Neural crest cell (in vitro differentiated cells): ENCODE measurements at regions not wholly inside any gene's neighbourhood (a gene's known extent, or its start where the extent isn't known, plus 50 kb on each side); places are given as distances from the start of the nearest gene placed in this dataset.

Source experiments
- DNase-seq: peaks from one replicate; pipeline ENCODE4 v3.0.0; 2021; ENCODE audit warnings: low read depth, mixed read lengths, low spot score
- H3K27ac Mint-ChIP-seq: one replicate; pipeline ENCODE4 v1.8.0; 2021; ENCODE audit warnings: mild to moderate bottlenecking, mixed read lengths; ENCODE audit not compliant: unreplicated experiment
- H3K27me3 Mint-ChIP-seq: 2 replicates; pipeline ENCODE4 v1.8.0; 2021; ENCODE audit warnings: low read depth, mild to moderate bottlenecking, mixed read lengths
- H3K36me3 Mint-ChIP-seq: 2 replicates; pipeline ENCODE4 v1.8.0; 2021; ENCODE audit warnings: low read depth, mild to moderate bottlenecking, mixed read lengths
- H3K4me1 Mint-ChIP-seq: 2 replicates; pipeline ENCODE4 v1.8.0; 2021; ENCODE audit warnings: mixed read lengths
- H3K4me3 Mint-ChIP-seq: one replicate; pipeline ENCODE4 v1.8.0; 2021; ENCODE audit warnings: mild to moderate bottlenecking, mixed read lengths
- H3K9me3 Mint-ChIP-seq: 2 replicates; pipeline ENCODE4 v1.8.0; 2021; ENCODE audit warnings: mixed read lengths
- TF ChIP-seq, protein P1 (sequence below): fragments of 200-600 bp; sonication (generic); conservative IDR thresholded peaks from 2 replicates; pipeline ENCODE4 v1.5.0; 2021; ENCODE audit warnings: antibody characterized with exemption, mild to moderate bottlenecking

GRCh38 chr11:96447208-96448110 lies 57.6 kb downstream of the JRKL start:
- H3K27me3 Mint-ChIP-seq, result no peaks in the 10 kb centered on the region
- no peaks in the 10 kb centered on the region for H3K9me3 Mint-ChIP-seq
- H3K27ac Mint-ChIP-seq, result no peak overlapping the region
- no peaks in the 10 kb centered on the region for H3K36me3 Mint-ChIP-seq
- TF ChIP-seq, protein P1, sequence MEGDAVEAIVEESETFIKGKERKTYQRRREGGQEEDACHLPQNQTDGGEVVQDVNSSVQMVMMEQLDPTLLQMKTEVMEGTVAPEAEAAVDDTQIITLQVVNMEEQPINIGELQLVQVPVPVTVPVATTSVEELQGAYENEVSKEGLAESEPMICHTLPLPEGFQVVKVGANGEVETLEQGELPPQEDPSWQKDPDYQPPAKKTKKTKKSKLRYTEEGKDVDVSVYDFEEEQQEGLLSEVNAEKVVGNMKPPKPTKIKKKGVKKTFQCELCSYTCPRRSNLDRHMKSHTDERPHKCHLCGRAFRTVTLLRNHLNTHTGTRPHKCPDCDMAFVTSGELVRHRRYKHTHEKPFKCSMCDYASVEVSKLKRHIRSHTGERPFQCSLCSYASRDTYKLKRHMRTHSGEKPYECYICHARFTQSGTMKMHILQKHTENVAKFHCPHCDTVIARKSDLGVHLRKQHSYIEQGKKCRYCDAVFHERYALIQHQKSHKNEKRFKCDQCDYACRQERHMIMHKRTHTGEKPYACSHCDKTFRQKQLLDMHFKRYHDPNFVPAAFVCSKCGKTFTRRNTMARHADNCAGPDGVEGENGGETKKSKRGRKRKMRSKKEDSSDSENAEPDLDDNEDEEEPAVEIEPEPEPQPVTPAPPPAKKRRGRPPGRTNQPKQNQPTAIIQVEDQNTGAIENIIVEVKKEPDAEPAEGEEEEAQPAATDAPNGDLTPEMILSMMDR, result no peak
- no peak overlapping the region for H3K4me3 Mint-ChIP-seq
- no peaks in the 10 kb centered on the region for H3K4me1 Mint-ChIP-seq
- no peak for DNase-seq

DNA sequence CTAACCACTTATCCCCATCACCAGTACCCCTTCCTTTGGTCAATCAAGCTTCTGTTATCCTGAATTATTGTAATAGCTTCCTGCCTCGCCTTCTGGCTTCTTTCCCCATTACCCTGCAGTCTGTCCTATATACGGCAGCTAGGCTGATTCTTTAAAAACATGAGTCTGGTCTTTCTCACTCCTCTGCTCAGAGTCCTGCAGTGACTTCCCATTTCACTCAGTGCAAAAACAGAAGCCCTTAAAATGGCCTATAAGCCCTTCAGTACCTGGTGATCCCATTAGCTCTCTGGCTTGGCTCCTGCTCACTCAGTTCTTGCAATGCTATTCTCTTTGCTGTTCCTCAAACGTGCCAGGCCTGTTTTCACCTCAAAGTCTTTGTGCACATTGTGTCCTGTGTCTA lies 58.4 kb downstream of the JRKL start:
- no peak overlapping the region for H3K27ac Mint-ChIP-seq
- DNase-seq, result no peak
- H3K4me3 Mint-ChIP-seq, result no peak overlapping the region
- H3K27me3 Mint-ChIP-seq, result no peaks in the 10 kb centered on the region
- H3K4me1 Mint-ChIP-seq, result no peaks in the 10 kb centered on the region
- TF ChIP-seq, protein P1, result no peak
- H3K9me3 Mint-ChIP-seq, result no peaks in the 10 kb centered on the region
- H3K36me3 Mint-ChIP-seq, result no peaks in the 10 kb centered on the region

GRCh38 chr11:96456111-96456510 lies 66.3 kb downstream of the JRKL start:
- DNase-seq, result no peak
- no peak overlapping the region for H3K4me3 Mint-ChIP-seq
- TF ChIP-seq, protein P1, result no peak
- no peaks in the 10 kb centered on the region for H3K27me3 Mint-ChIP-seq
- no peak overlapping the region for H3K27ac Mint-ChIP-seq
- no peaks in the 10 kb centered on the region for H3K4me1 Mint-ChIP-seq
- no peaks in the 10 kb centered on the region for H3K36me3 Mint-ChIP-seq
- H3K9me3 Mint-ChIP-seq, result no peaks in the 10 kb centered on the region

DNA sequence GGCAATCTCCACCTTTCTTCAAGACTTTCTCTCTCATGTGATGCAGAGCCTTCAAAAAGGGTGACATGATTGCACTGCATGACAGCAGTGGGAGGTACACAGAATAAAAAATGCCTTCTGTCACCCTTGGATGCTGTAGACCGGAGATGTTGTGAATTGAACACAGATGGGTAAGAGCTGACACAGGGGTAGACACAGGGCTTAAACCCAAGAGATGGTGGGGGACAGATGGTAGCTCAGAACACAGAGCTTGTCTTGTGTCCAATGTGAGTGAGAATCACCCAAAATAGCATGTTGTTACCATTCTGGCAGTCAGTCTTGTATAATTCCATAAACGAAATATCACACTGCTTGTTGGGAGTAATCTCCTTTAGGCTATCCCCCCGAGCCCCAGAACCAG lies 69.9 kb downstream of the JRKL start:
- Mint-ChIP-seq H3K36me3 (no peaks in the 10 kb centered on the region), H3K27me3 (peaks cover 4% of the 10 kb centered on the region), H3K4me1 (peaks cover 6% of the 10 kb centered on the region), H3K4me3 (no peak overlapping the region), H3K27ac (no peak overlapping the region), H3K9me3 (no peaks in the 10 kb centered on the region)
- TF ChIP-seq, protein P1, result no peak
- no peak for DNase-seq

- Mint-ChIP-seq H3K27me3 (peaks cover 4% of the 10 kb centered on the region), H3K9me3 (no peaks in the 10 kb centered on the region), H3K36me3 (no peaks in the 10 kb centered on the region), H3K4me3 (no peak overlapping the region), H3K27ac (no peak overlapping the region), H3K4me1 (peaks cover 8% of the 10 kb centered on the region)
- TF ChIP-seq, protein P1, result no peak
- no peak for DNase-seq
Observed at GRCh38 chr11:96461871-96462270, 72.1 kb downstream of the JRKL start.
